IMR-90 (cell line): ENCODE measurements at regions not wholly inside any gene's neighbourhood (a gene's known extent, or its start where the extent isn't known, plus 50 kb on each side); places are given as distances from the start of the nearest gene placed in this dataset.

Experiments
- ATAC-seq: fragments of 200-7000 bp; cut with Tn5 transposase; 2 replicates; pipeline ENCODE4 v1.9.1; 2020; ENCODE audit warnings: low read depth, mild to moderate bottlenecking, moderate library complexity
- BruUV-seq: library from RNA; stranded (reverse); fragments of 400-500 nt; replicated peaks from 2 replicates; lab custom pipeline; 2021; lab: Mats Ljungman, UMichigan
- CTCF ChIA-PET: fragments of 300-600 bp; formaldehyde crosslinking; extraction: SDS; loops from one replicate; lab custom pipeline; 2021; ENCODE audit warnings: antibody characterized with exemption; lab: Yijun Ruan, JAX
- POLR2A ChIA-PET: fragments of 300-600 bp; sonication (Branson Sonifier 250); formaldehyde crosslinking; loops from one replicate; lab custom pipeline; 2022; ENCODE audit warnings: antibody characterized with exemption; ENCODE audit not compliant: unreplicated experiment; lab: Charles Lee
- DNase-seq: peaks from one replicate; pipeline ENCODE4 v3.0.0; 2013
- H2AFZ ChIP-seq: replicated peaks from 2 replicates; pipeline ENCODE3; 2013; ENCODE audit warnings: low read length, mild to moderate bottlenecking; ENCODE audit not compliant: poor library complexity
- H2AK5ac ChIP-seq: 2 replicates; pipeline ENCODE4 v1.6.1; 2013; ENCODE audit warnings: low read depth, low read length, inconsistent platforms
- H2AK9ac ChIP-seq: replicated peaks from 2 replicates; pipeline ENCODE3; 2013; ENCODE audit warnings: mild to moderate bottlenecking, low read depth, low read length, moderate library complexity; ENCODE audit not compliant: poor library complexity
- H2BK120ac ChIP-seq: 2 replicates; pipeline ENCODE4 v1.6.1; 2013; ENCODE audit warnings: low read depth, low read length, inconsistent platforms
- H2BK15ac ChIP-seq: 3 replicates; pipeline ENCODE4 v1.6.1; 2013; ENCODE audit warnings: low read depth, low read length, inconsistent platforms
- H2BK20ac ChIP-seq: 2 replicates; pipeline ENCODE4 v1.6.1; 2013; ENCODE audit warnings: low read depth, mild to moderate bottlenecking, inconsistent platforms, low read length, moderate library complexity
- H2BK5ac ChIP-seq: 2 replicates; pipeline ENCODE4 v1.6.1; 2013; ENCODE audit warnings: mild to moderate bottlenecking, low read depth, low read length, inconsistent platforms; ENCODE audit not compliant: poor library complexity, severe bottlenecking
- H3K14ac ChIP-seq: replicated peaks from 2 replicates; pipeline ENCODE4 v1.6.1; 2013; ENCODE audit warnings: low read depth, low read length, inconsistent platforms
- H3K18ac ChIP-seq: 2 replicates; pipeline ENCODE4 v1.6.1; 2013; ENCODE audit warnings: low read depth, low read length, control low read depth
- H3K23ac ChIP-seq: 2 replicates; pipeline ENCODE4 v1.6.1; 2013; ENCODE audit warnings: low read depth, low read length, inconsistent platforms
- H3K27ac ChIP-seq: 2 replicates; pipeline ENCODE4 v1.5.1; 2013; ENCODE audit warnings: mild to moderate bottlenecking, control low read depth, low read length; ENCODE audit not compliant: insufficient read depth
- H3K27me3 ChIP-seq: 2 replicates; pipeline ENCODE4 v1.6.1; 2013; ENCODE audit warnings: low read length; ENCODE audit not compliant: control insufficient read depth, insufficient read depth
- H3K36me3 ChIP-seq: 2 replicates; pipeline ENCODE4 v1.6.1; 2013; ENCODE audit warnings: low read length, mixed read lengths; ENCODE audit not compliant: control insufficient read depth, insufficient read depth
- H3K4ac ChIP-seq: 2 replicates; pipeline ENCODE4 v1.6.1; 2013; ENCODE audit warnings: low read depth, low read length, inconsistent platforms
- H3K4me1 ChIP-seq: 2 replicates; pipeline ENCODE4 v1.6.1; 2013; ENCODE audit warnings: low read length, mixed read lengths; ENCODE audit not compliant: control insufficient read depth, insufficient read depth
- H3K4me2 ChIP-seq: 2 replicates; pipeline ENCODE4 v1.6.1; 2013; ENCODE audit warnings: low read depth, mild to moderate bottlenecking, control low read depth, low read length, moderate library complexity
- H3K4me3 ChIP-seq: 2 replicates; pipeline ENCODE4 v1.5.1; 2013; ENCODE audit warnings: low read depth, mild to moderate bottlenecking, control low read depth, low read length, moderate library complexity; ENCODE audit not compliant: insufficient read depth
- H3K56ac ChIP-seq: 2 replicates; pipeline ENCODE4 v1.6.1; 2013; ENCODE audit warnings: low read length, inconsistent platforms; ENCODE audit not compliant: insufficient read depth; ENCODE audit errors: extremely low read depth
- H3K79me1 ChIP-seq, 2 experiments: 2 replicates each; pipeline ENCODE4 v1.6.1; 2013; ENCODE audit warnings: low read length in 2 of 2, inconsistent platforms in 1 of 2, low read depth in 1 of 2
- H3K9ac ChIP-seq: 2 replicates; pipeline ENCODE4 v1.6.1; 2013; ENCODE audit warnings: low read depth, low read length, control low read depth
- H3K9me1 ChIP-seq: 2 replicates; pipeline ENCODE4 v1.6.1; 2013; ENCODE audit warnings: low read length, inconsistent platforms; ENCODE audit not compliant: insufficient read depth
- H3K9me3 ChIP-seq: 2 replicates; pipeline ENCODE4 v1.6.1; 2013; ENCODE audit warnings: low read length; ENCODE audit not compliant: control insufficient read depth, insufficient read depth
- H4K20me1 ChIP-seq: 2 replicates; pipeline ENCODE4 v1.6.1; 2013; ENCODE audit warnings: low read length, inconsistent platforms; ENCODE audit not compliant: insufficient read depth
- H4K5ac ChIP-seq: 2 replicates; pipeline ENCODE4 v1.6.1; 2013; ENCODE audit warnings: mild to moderate bottlenecking, low read depth, low read length, control low read depth
- H4K8ac ChIP-seq, 2 experiments: 2 replicates each; pipeline ENCODE4 v1.6.1; 2013; ENCODE audit warnings: low read depth in 2 of 2, low read length in 2 of 2, control low read depth in 1 of 2, inconsistent platforms in 1 of 2
- H4K91ac ChIP-seq: 2 replicates; pipeline ENCODE4 v1.6.1; 2013; ENCODE audit warnings: low read depth, low read length, inconsistent platforms; ENCODE audit not compliant: insufficient read depth
- BHLHE40 ChIP-seq: fragments of 150-350 bp; IDR thresholded peaks from 2 replicates; pipeline ENCODE4 v1.6.1; 2016; ENCODE audit warnings: mild to moderate bottlenecking, low read depth, low read length
- CEBPB ChIP-seq: IDR thresholded peaks from 2 replicates; pipeline ENCODE4 v1.6.1; 2012; ENCODE audit warnings: low read depth, low read length, improper control_type of control experiment
- CHD1 ChIP-seq: IDR thresholded peaks from 2 replicates; pipeline ENCODE4 v1.6.1; 2012; ENCODE audit warnings: low read depth, low read length, improper control_type of control experiment
- FOS ChIP-seq: fragments of 150-350 bp; IDR thresholded peaks from 2 replicates; pipeline ENCODE4 v1.6.1; 2016; ENCODE audit warnings: low read depth, low read length
- MAFK ChIP-seq: IDR thresholded peaks from 2 replicates; pipeline ENCODE4 v1.6.1; 2012; ENCODE audit warnings: low read depth, low read length, improper control_type of control experiment
- MAZ ChIP-seq: IDR thresholded peaks from 2 replicates; pipeline ENCODE4 v1.6.1; 2012; ENCODE audit warnings: low read depth, mild to moderate bottlenecking, low read length, improper control_type of control experiment, moderate library complexity, borderline replicate concordance
- MXI1 ChIP-seq: IDR thresholded peaks from 2 replicates; pipeline ENCODE4 v1.6.1; 2012; ENCODE audit warnings: low read depth, mild to moderate bottlenecking, low read length, moderate library complexity, borderline replicate concordance
- NFE2L2 ChIP-seq: fragments of 150-350 bp; IDR thresholded peaks from 2 replicates; pipeline ENCODE4 v1.6.1; 2016; ENCODE audit warnings: low read depth, mild to moderate bottlenecking, low read length
- POLR2A ChIP-seq: IDR thresholded peaks from 2 replicates; pipeline ENCODE4 v1.6.1; 2012; ENCODE audit warnings: mild to moderate bottlenecking, low read depth, low read length
- RAD21 ChIP-seq: IDR thresholded peaks from 2 replicates; pipeline ENCODE4 v1.6.1; 2012; ENCODE audit warnings: low read length, improper control_type of control experiment
- RCOR1 ChIP-seq: IDR thresholded peaks from 2 replicates; pipeline ENCODE4 v1.6.1; 2012; ENCODE audit warnings: mild to moderate bottlenecking, low read length, improper control_type of control experiment; ENCODE audit not compliant: insufficient replicate concordance
- RFX5 ChIP-seq: IDR thresholded peaks from 2 replicates; pipeline ENCODE4 v1.8.0; 2012; ENCODE audit warnings: low read depth, mild to moderate bottlenecking, low read length, moderate library complexity
- SMC3 ChIP-seq: fragments of 150-350 bp; IDR thresholded peaks from 2 replicates; pipeline ENCODE4 v1.6.1; 2016; ENCODE audit warnings: low read depth, mild to moderate bottlenecking, antibody characterized with exemption, low read length, moderate library complexity
- WGBS, 2 experiments: methylation state at CpG; one replicate each; pipeline versions ENCODE4 v1.1.5 to v1.1.7; 2013; ENCODE audit warnings: missing lambda C conversion rate in 2 of 2; ENCODE audit not compliant: insufficient read length in 1 of 2; ENCODE audit errors: extremely low coverage in 2 of 2; 5-methylcytosine and 5-hydroxymethylcytosine counted together
- dilution Hi-C: fragments of 300-500 bp; cut with HindIII; formaldehyde crosslinking; loops from one replicate; pipeline ENCODE4 v1.14.3; 2018; ENCODE audit warnings: low sequenced_read_pairs; ENCODE audit not compliant: unreplicated experiment
- in situ Hi-C: fragments of 300-500 bp; cut with MboI; formaldehyde crosslinking; loops from 3 replicates; pipeline ENCODE4 v1.14.3; 2019; ENCODE audit warnings: low sequenced_read_pairs, inconsistent platforms, mixed read lengths
- intact Hi-C: fragments of 100-400 bp; cut with micrococcal nuclease; formaldehyde crosslinking; loops from 2 replicates; pipeline ENCODE4 v1.10.0; 2022
- TF ChIP-seq, protein P1 (sequence below): fragments of 150-350 bp; IDR thresholded peaks from 2 replicates; pipeline ENCODE4 v1.6.1; 2017; ENCODE audit warnings: mild to moderate bottlenecking, antibody characterized with exemption, low read length, low read depth
- TF ChIP-seq, protein P2 (sequence below): conservative IDR thresholded peaks from 2 replicates; pipeline ENCODE4 v1.5.1; 2012; ENCODE audit warnings: mild to moderate bottlenecking, low read depth, low read length, improper control_type of control experiment
- TF ChIP-seq, protein P3 (sequence below): fragments of 150-350 bp; IDR thresholded peaks from 2 replicates; pipeline ENCODE4 v1.6.1; 2016; ENCODE audit warnings: low read depth, mild to moderate bottlenecking, low read length, moderate library complexity, borderline replicate concordance

DNA sequence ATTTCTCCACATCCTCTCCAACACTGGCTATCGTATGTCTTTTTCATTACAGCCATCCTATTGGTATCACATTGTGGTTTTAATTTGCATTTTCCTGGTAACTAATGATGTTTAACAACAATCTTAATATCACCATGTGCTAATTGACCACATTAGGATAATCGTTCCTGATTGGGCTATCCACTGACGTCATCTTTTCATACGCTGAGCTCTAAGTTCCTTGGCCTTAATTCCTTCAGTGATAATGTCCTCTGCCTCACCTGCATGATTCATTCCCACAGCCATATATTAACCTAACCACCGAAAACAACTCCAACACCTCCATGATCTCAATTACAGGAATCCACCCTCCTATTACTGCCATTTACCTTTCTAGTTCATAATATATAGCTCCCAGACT is 547.9 kb upstream of the BRINP1 start:
- Histone ChIP-seq H3K23ac (no peak overlapping the region), H4K5ac (no peak overlapping the region), H3K18ac (no peak overlapping the region), H3K4me2 (no peak overlapping the region), H2BK120ac (no peak overlapping the region), H2AK9ac (no peak overlapping the region), H2AFZ (no peak overlapping the region), H3K9ac (no peak overlapping the region), H3K27ac (no peak overlapping the region), H3K4me1 (no peaks in the 10 kb centered on the region), H3K79me1 (no peaks in the 10 kb centered on the region), H3K4me3 (no peak overlapping the region), H2AK5ac (no peak overlapping the region), H3K9me3 (no peaks in the 10 kb centered on the region), H4K20me1 (no peaks in the 10 kb centered on the region), H3K14ac (no peak overlapping the region), H3K56ac (no peak overlapping the region), H3K27me3 (no peaks in the 10 kb centered on the region), H4K91ac (no peak overlapping the region), H4K8ac (no peak overlapping the region), H3K36me3 (no peaks in the 10 kb centered on the region), H2BK20ac (no peak overlapping the region), H3K9me1 (no peaks in the 10 kb centered on the region), H2BK15ac (no peak overlapping the region), H3K4ac (no peak overlapping the region), H2BK5ac (no peak overlapping the region)
- DNase-seq: no peak
- CTCF ChIA-PET: interaction anchor here (1.0 kb wide), 1 partner anchor 220 kb away, joined by 3 read pairs; no protein-coding TSS in a partner anchor
- POLR2A ChIA-PET: no interaction called here
- WGBS, 2 experiments: 67% methylated on average over 4 of the region's 5 CpGs; no CpG with 5 or more reads in 1 of the 2 experiments
- ATAC-seq: no peak
- in situ Hi-C loops: no loop called here
- TF ChIP-seq CHD1 (no peak), FOS (no peak), RAD21 (no peak), RFX5 (no peak), SMC3 (no peak), BHLHE40 (no peak), NFE2L2 (no peak), MXI1 (no peak), RCOR1 (no peak), CEBPB (no peak), MAZ (no peak), POLR2A (no peak), MAFK (no peak)
- TF ChIP-seq, protein P1, sequence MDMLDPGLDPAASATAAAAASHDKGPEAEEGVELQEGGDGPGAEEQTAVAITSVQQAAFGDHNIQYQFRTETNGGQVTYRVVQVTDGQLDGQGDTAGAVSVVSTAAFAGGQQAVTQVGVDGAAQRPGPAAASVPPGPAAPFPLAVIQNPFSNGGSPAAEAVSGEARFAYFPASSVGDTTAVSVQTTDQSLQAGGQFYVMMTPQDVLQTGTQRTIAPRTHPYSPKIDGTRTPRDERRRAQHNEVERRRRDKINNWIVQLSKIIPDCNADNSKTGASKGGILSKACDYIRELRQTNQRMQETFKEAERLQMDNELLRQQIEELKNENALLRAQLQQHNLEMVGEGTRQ: no peak
- TF ChIP-seq, protein P2, sequence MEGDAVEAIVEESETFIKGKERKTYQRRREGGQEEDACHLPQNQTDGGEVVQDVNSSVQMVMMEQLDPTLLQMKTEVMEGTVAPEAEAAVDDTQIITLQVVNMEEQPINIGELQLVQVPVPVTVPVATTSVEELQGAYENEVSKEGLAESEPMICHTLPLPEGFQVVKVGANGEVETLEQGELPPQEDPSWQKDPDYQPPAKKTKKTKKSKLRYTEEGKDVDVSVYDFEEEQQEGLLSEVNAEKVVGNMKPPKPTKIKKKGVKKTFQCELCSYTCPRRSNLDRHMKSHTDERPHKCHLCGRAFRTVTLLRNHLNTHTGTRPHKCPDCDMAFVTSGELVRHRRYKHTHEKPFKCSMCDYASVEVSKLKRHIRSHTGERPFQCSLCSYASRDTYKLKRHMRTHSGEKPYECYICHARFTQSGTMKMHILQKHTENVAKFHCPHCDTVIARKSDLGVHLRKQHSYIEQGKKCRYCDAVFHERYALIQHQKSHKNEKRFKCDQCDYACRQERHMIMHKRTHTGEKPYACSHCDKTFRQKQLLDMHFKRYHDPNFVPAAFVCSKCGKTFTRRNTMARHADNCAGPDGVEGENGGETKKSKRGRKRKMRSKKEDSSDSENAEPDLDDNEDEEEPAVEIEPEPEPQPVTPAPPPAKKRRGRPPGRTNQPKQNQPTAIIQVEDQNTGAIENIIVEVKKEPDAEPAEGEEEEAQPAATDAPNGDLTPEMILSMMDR: no peak
- TF ChIP-seq, protein P3, sequence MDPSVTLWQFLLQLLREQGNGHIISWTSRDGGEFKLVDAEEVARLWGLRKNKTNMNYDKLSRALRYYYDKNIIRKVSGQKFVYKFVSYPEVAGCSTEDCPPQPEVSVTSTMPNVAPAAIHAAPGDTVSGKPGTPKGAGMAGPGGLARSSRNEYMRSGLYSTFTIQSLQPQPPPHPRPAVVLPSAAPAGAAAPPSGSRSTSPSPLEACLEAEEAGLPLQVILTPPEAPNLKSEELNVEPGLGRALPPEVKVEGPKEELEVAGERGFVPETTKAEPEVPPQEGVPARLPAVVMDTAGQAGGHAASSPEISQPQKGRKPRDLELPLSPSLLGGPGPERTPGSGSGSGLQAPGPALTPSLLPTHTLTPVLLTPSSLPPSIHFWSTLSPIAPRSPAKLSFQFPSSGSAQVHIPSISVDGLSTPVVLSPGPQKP: no peak
- dilution Hi-C loops: no loop called here
- BruUV-seq: no TSS peak
- intact Hi-C loops: no loop called here
